Sciatic nerve (tissue), 2 donors: ENCODE measurements at regions not wholly inside any gene's neighbourhood (a gene's known extent, or its start where the extent isn't known, plus 50 kb on each side); places are given as distances from the start of the nearest gene placed in this dataset.
"Not testable (repeated sequence)": the region's sequence is repeated elsewhere in the genome, so short reads cannot be mapped to it uniquely, and the experiment has no call there.

ENCODE experiments used
- ATAC-seq: fragments of 200-7000 bp; cut with Tn5 transposase; one replicate; pipeline ENCODE4 v1.9.1; 2020; ENCODE audit warnings: mild to moderate bottlenecking, moderate library complexity
- DNase-seq: peaks from one replicate; pipeline ENCODE4 v3.0.0-alpha.2; 2020; ENCODE audit warnings: low spot score
- intact Hi-C: fragments of 100-400 bp; cut with DNase I; formaldehyde crosslinking; loops from one replicate; pipeline ENCODE4 v1.14.2; 2022
- donor health status: DM: no; HTN: no; CAD: no.
- donor health status: DM: no; HTN: no; CAD: no.

DNA sequence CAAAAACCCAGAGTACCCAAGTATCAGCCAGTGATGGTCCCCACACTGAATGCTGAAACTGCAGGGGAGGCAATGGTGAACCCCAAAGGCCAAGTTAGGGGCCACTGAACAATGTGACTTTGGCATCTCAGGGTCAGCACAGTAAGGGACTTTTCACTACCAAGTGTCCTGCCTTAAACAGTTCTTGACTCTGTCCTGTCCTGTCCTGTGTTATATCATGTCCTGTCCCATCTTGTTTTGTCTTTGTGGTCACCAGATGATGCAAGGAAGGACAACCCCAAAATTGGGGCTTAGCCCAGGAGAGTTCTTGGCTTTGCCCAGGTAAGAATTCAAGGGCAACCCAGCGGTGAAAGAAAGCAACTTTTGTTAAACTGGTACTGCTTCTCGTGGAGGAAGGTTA is 105.0 kb downstream of the PPIAL4A start:
- DNase-seq, intact Hi-C loops, ATAC-seq: not testable (repeated sequence)

DNA sequence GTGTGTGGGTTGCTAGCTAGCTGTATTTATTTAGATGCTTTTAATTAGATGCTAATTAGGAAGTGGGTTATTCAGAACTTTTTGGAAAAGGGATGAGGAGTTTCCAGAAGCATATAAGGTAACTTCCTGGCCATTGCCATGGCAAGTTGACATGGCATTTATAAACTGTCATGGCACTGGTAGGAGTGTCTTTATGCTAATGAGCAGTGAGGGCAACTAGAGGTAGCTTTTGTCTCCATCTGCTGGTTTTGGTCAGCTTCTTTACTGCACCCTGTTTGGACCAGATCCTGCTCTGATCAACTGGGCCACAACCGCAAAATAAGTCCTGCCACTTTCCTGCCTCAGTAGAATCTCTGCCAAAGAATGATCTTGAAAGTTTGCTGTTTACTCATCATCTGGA is 105.5 kb downstream of the PPIAL4A start:
- intact Hi-C loops, DNase-seq: not testable (repeated sequence)
- ATAC-seq = peak; percentile 72

DNA sequence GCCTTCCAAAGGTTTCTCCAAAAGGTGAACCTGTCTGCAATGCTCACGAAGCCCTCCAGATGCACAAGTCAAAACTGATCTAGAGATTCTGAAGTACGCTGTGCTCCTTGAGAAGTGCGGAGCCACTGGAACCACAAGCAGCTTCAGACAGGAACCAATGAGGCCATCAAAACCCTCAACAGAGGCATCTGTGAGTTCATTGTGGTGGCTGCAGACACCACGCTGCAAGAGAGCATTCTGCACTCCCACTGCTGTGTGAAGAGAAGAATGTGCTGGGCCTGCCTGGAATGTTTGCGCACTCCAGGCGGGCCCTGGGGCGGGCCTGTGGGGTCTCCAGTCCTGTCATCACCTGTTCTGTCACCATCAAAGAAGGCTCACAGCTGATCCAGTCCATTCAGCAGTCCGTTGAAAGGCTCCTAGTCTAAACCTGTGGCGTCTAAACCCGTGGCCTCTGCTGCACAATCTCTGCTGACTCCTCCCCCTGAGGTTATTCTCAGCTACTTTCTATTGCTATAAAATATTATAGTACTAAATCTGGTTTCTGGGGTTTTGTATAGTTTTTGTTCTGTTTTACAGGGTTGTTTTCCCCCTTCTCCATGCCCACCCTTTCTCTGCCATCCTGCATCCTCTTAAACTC is 111.6 kb downstream of the PPIAL4A start:
- intact Hi-C loops, DNase-seq: not testable (repeated sequence)

DNA sequence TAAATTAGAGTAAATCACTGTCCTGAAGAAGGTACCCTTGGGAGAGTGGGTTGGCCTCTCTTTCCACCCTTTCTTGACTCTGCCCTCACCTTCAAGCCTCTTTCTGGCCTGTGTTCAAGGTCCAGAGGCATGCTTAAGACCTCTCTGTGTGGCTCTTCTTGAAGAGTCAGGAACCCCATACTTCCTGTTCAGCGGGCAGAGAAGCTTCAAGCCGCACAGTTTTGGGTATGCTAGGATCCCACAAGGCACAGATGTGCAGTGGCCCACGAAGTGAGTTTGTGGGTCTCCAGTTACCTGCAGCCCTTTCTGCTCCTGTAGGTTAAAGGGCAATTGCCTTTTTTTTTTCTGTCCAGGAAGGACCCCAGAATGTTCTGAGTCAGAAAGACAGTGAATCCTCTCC is 113.7 kb downstream of the PPIAL4A start:
- DNase-seq, ATAC-seq, intact Hi-C loops: not testable (repeated sequence)

More for the DNA sequence above, 111.6 kb downstream of the PPIAL4A start:
- not testable (repeated sequence) for ATAC-seq

DNA sequence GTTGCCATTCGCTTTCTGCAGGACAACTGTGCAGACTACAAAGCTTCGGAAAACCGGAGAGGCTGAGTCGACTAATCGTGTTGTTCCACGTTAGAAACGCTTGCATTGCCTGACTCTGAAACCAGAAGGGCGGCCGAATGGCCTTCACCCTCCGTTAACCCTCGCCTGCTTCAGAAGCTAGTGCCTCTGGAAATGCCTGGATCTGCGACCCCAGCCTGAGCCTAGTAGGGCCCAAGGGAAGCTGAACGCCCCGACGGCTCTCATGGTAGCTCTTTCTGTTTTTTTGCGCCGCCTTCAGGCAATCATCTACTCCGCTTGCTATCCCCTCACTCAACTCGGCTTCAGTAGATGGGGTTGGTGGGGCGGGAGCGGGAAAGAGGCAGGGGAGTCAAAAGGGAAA is 117.3 kb downstream of the PPIAL4A start:
- DNase-seq, intact Hi-C loops, ATAC-seq: not testable (repeated sequence)

DNA sequence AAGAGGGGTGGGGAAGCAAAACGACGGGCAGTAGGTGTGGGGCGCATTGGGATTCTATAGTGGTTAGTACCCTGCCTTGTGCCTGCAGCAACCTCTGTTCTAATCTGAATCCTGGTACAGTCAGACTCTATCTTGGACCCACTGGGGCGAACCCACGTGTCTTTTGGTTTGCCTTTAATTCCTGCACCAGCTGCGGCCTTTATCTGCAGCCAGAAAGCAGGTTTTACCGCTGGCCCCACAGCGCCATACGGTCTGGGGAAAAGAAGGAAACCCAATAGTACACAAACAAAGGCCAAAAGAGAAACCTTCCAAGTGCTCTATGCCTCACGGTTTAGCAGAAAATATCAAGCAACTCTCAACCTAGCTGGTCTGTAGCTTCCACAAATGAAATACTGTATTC is 118.2 kb downstream of the PPIAL4A start:
- ATAC-seq, intact Hi-C loops, DNase-seq: not testable (repeated sequence)

DNA sequence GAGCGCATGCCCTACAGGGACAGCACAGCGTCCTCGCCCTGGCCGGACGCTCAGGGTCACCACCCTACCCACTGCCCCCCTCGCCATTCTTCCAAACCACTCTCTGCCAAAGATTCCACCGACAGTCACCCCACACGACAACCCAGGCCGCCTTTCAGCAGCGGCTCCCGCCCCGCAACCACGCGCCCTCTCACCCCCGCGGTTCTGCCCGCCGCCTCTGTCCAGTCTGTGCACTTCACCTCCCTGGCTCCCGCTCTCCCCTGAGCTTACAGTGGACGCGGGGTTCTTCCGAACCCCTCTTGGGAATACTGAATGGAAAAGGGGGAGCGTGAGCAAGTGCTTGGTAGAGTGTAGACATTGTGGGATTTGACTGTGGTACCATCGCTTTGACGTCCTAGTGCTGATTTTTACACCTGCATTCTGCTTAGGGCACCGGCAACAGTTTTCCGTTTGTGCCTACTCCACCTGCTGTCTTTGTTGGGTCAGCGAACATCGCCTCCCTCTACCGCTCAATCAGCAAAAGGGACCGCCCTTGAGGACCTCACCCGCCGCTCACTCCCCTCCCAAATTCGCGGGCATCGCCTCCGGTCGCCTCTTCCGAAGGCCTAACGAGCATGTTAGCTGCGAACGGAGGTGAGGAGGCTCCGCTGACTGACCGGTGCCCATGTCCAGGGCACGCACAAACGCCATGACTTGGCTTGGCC is 119.1 kb downstream of the PPIAL4A start:
- ATAC-seq, intact Hi-C loops, DNase-seq: not testable (repeated sequence)

DNA sequence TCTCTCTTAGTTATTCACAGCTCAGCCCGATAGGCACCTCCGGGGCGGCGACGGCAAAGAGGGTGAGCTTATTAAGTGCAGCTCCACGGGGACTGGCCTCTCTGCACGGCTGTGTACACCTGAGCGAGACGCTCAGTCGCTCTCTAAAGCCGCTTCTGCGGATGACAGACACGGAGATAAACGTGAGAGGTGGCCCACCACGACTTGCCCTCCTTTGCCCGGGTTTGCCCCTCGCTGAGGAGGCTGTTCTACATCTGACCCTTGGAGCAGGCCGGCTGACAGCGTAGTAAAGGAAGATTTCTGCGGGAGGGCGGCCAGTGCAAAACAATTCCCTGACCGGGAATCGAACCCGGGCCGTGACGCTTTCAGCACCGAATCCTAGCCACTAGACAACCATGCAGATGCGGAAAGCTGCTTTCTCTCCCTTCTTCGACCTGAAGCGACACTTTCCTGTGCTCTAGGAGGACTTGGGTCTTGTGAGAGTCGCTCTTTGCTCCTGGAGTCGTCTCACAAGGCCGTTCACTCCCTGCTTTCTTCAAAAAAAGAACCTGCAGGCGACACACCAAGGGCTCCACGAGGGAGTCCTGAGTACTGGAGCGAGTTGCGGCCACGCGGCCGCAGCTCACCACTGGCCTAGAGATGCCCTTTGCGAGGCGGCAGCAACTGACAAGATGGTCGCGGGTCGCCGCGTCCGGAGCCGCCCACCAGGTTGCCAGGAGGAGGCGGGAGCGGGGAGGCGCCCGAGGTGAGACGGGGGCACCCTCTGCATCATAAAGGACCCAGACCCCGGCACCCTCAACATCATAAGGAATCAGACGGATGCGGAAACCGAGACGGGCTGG is 119.9 kb downstream of the PPIAL4A start:
- intact Hi-C loops = not testable (repeated sequence)
- ATAC-seq (peak; percentile 30), DNase-seq (peak; percentile 59)

DNA sequence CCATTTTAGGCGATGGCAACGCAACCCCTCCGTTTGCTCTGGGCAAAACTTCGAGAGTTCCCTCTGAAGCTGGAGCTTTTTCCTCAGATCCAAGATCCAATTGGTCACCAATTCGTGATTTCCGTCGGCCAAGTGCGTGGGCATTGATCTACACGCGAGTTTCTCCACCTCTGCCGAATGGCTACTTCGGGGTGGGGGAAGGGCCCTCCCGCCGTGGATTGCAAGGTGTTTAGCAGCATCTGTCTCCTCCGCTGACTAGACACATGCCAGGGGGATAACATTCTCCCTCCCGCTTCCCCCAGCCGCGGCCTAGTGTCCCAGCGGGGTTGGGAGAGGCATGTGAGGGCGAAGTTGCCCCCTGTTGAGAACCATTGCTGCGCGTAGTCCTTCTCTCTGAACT is 120.6 kb downstream of the PPIAL4A start:
- DNase-seq, ATAC-seq, intact Hi-C loops: not testable (repeated sequence)

DNA sequence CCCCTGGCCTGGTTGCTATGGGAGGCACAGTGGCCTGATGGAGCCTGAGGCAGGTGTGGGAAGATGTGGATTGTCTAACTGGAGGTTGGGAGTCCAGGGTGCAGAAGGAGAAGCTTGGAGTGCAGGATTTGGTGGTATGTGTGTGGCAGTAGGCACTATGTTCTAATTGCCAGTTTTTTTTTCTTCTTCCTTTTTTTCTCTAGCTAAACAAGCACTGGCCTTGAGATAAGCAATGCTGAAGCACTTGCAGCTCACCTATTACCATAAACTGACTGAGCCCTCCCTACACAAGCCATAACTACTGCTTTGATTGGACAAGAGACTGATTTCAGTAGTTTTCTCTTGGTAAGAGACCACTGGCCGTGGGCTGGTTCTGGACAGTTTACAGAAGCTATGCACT is 123.6 kb downstream of the PPIAL4A start:
- DNase-seq, intact Hi-C loops, ATAC-seq: not testable (repeated sequence)

DNA sequence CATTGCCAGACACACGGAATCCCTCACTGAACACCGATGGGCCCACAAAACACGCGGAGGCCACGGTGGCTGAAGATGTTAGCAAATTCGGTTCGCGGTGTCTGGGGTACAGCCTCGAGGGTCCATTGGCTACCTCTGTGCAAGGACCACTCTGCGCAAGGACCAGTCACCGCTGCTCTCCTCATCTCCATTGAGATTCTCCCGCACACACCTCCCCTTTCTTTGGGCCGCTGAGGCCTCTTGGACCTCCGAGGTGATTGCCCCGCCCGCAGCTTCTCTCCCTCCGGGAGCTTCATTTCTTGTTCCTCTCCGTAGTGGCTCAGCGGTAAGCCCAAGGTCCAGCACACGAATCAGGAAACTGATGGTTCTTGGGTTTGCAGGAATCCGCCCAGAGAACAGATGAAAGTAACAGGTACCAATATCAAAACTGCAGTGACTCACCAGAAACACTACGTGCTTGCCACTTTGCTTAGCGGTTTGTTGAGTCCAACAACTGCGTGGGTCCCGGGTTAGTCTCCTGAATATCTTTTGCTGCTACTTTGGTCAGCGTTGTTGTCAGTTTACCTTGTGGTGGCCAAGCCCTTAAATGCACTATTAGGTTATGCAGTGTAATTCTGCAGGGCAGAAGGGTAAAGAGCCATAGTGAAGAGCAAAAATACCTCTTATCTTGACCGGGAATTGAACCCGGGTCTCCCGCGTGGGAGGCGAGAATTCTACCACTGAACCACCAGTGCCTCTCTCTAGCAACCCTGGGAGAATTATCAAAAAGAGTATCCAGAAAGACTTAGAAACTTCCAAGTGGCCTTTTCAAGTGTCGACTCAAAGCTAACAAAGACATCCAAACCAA is 126.8 kb downstream of the PPIAL4A start:
- ATAC-seq = peak; percentile 69
- DNase-seq = not testable (repeated sequence)

DNA sequence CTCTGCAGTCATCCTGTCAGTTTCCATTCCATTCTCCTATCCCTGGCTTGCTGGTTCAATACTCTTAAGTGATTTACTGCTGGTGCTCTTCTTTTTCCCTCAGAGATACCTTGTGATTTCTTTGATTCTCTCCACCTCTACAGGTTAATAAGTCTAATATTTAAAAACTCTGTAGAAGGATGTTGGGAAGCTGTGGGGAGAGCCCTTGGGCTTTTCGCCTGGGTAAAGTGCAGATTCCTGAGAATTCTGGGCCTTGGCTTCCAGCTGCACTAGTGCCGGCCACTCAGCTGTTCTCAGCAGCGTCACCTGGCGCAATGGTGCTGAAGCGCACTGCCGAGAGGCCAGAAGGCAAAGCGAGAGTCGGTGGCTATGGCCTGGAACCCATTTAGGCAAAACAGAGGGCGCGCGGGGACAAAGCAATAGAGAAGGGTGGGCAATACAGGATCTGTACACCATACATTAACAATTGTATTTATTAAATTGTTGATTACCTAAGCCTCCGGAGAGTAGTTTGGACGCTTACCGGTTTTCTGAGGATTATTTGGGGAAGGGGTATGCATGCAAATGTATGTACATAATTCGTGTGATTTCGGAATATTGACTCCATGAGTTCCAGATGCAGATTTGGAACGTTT is 130.3 kb downstream of the PPIAL4A start:
- peak; percentile 87 for ATAC-seq
- DNase-seq, intact Hi-C loops: not testable (repeated sequence)

More for the DNA sequence above, 126.8 kb downstream of the PPIAL4A start:
- intact Hi-C loops = not testable (repeated sequence)

DNA sequence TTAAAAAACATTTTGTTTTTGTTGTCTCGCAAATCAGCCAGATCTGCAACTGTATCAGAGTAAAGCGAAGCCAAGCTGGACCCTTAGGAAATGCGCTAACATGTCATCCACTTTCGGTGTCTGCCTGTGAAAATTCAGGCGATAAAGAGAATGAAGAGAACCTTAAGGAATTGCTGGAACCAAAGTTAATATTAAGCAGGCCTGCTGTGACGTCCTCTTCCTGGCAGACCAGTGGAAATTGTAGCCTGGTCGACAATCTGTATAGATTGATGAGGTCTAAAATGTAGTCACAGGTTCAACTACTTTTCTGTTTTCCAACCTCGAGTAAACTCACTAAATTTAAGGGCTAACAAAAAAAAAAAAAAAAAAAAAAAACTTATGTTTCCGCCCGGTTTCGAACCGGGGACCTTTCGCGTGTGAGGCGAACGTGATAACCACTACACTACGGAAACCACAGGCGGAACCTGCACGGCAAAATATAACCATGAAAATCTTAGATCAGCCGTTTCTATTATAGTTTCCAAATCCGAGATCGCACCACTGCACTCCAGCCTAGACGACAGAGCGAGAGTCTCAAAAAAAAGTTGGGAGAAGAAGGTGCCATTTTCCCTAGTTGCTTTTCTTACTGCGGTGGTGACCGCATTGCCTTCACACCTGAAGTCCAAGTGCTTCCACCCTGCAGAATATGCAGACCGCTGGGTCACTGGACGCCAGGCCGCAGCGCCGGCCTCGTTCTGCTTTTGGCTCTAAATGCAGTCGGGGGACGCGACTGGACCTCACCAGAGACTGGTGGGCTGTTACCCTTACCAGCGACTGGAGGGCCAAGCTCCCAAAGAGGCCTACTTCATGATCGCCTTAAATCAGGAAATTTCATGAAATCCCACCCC is 131.0 kb downstream of the PPIAL4A start:
- ATAC-seq = peak; percentile 92
- DNase-seq = peak; percentile 71
- intact Hi-C loops = not testable (repeated sequence)

DNA sequence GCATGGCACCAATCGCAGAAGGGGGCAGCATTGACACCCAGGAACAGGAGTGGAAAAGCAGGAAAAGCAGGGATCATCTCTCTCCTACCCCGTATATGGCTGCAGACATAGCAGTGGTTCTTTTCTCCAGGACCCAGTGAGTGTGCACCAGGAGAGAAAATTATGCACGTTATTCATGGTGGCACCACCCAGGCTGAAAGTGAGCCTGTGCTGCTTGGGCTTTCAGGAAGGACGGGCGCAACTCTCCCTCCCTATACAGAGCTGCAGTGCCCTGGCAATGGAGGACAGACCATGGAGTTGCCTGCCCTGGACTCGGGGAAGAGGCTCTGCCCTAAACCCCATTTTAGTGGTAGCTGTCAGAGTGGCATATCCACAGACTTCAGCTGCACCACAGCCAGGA is 132.1 kb downstream of the PPIAL4A start:
- intact Hi-C loops, DNase-seq: not testable (repeated sequence)
- ATAC-seq = peak; percentile 25

DNA sequence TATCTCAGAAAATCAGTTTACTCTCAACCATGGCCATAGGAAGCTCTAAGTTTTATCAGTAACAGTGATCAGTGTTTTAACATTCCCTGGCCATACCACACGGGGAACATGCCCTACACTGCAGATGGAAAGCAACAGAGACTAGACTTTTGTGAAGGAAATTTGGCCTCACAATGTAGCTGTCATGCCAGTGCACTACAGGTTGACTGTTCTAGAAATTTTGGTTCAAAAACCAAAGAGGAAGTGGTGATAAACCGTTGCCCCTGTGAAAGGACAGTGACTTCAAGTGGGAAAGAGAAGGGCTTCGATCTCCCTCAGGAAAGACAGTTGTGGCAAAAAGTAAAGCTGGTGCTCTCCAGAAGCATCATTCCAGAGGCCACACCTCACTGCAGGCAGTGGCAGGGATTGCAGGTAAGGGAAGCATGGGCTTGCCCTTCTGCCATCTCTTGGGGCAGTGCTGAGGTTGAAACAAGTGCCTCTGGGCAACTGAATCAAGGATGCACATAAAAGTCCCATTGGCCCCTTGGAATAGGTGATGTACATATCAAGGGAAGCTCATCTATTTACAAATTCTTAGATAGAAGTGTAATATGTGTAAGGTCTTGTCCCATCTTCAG is 143.4 kb downstream of the PPIAL4A start:
- not testable (repeated sequence) for DNase-seq

DNA sequence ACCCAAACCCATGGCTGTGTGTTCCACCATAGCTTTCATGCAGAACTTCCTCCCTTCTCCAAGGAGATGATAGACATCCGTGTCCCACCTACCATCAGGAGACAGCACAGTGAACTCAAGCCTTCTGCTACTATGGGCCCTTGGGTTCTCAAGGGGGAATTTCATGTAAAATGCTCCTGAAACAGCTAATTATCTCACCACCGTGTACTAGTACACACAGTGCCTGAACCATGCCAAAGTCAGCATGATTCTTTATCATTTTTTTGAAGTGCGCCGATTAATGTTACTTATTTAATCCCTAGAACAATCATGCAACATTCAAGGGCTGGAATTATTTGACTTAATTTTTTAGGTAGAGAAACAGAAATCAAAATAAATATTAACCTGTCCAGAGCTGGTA is 147.2 kb downstream of the PPIAL4A start:
- intact Hi-C loops, DNase-seq, ATAC-seq: not testable (repeated sequence)

More for the DNA sequence above, 143.4 kb downstream of the PPIAL4A start:
- ATAC-seq, intact Hi-C loops: not testable (repeated sequence)

DNA sequence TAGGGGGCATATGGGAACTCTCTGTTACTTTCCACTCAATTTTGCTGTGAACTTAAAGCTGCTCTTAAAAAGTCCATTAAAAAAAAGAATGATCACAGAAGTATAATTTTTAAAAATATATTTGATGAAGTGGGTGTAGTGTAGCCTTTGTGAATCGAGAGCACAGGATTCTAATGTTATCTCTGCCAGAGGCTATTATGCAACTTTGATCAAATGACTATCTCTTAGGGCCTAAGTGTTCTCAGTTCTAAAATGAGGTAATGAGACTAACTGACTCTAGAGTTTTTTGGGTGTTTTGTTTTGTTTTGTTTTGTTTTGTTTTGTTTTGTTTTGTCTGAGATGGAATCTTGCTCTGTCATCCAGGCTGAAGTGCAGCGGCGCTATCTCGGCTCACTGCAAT is 143.2 kb downstream of the FAM72B start:
- DNase-seq, intact Hi-C loops: not testable (repeated sequence)
- ATAC-seq = peak; percentile 72
